Central memory CD8-positive, alpha-beta T cell (primary cell): ENCODE measurements at regions not wholly inside any gene's neighbourhood (a gene's known extent, or its start where the extent isn't known, plus 50 kb on each side); places are given as distances from the start of the nearest gene placed in this dataset.

Experiments
- ATAC-seq: fragments of 150-1000 bp; cut with Tn5 transposase; replicated peaks from 2 replicates; pipeline ENCODE4 v1.10.0; 2022; ENCODE audit warnings: mild to moderate bottlenecking, moderate FRiP score, moderate number of reproducible peaks; ENCODE audit not compliant: poor library complexity, severe bottlenecking; ENCODE audit errors: extremely low read depth
- DNase-seq, 2 donors: peaks; one replicate each; pipeline ENCODE4 v3.0.0; 2021; ENCODE audit warnings: low spot score in 2 of 2
- H3K27ac Mint-ChIP-seq: one replicate; pipeline ENCODE4 v1.8.0; 2022; ENCODE audit warnings: low read depth, mild to moderate bottlenecking, moderate library complexity, mixed read lengths
- H3K27me3 Mint-ChIP-seq: one replicate; pipeline ENCODE4 v1.8.0; 2022; ENCODE audit warnings: mixed read lengths
- H3K36me3 Mint-ChIP-seq: one replicate; pipeline ENCODE4 v1.8.0; 2022; ENCODE audit warnings: mild to moderate bottlenecking, moderate library complexity, mixed read lengths; ENCODE audit not compliant: insufficient read depth
- H3K4me1 Mint-ChIP-seq: one replicate; pipeline ENCODE4 v1.8.0; 2022; ENCODE audit warnings: mixed read lengths
- H3K4me3 Mint-ChIP-seq: one replicate; pipeline ENCODE4 v1.8.0; 2022; ENCODE audit warnings: mild to moderate bottlenecking, moderate library complexity, mixed read lengths
- H3K9me3 Mint-ChIP-seq: one replicate; pipeline ENCODE4 v1.8.0; 2022; ENCODE audit warnings: mixed read lengths

DNA sequence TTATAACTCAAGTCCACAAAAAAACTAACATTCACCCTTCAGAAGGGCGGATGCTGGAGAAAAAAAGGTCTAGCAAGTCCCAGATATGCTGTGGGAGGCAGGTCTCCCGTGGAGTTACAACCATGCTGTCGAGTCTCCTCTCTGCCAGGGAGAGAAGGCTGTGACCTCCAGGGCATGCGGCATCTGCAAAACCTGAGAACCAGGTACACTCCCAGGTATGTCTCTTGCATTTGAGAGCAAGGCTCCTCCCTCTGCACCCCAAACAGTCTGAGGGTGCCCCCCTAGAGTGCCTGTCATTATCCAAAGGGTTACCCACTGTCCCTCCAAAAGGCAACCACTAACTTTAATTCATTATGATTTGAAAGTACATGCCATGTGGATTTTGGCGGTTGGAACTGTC, 134.0 kb downstream of the IRX2 start:
- Mint-ChIP-seq H3K9me3 (peaks cover 8% of the 10 kb centered on the region), H3K27me3 (no peaks in the 10 kb centered on the region), H3K36me3 (no peaks in the 10 kb centered on the region), H3K4me3 (no peak overlapping the region), H3K27ac (no peak overlapping the region), H3K4me1 (no peaks in the 10 kb centered on the region)
- ATAC-seq (no peak), DNase-seq (no peak)

DNA sequence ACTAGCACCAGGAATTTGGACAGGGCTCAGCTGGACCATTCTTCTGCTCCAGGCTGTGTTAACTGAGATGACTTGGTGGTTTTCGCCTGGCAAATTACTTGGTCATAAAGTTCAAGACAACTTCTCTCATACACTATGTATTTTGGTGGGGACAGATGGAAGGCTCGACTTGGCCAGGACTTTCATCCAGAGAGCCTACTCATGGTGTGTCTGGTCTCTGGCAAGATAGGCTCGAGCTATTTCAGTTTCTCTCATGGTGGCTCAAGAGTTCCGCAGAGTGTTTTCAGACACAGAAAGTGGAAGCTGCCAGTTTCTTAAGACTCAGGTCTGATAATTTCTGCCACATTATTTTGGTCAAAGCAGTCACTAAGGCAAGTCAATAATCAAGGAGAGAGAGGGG, 135.6 kb downstream of the IRX2 start:
- H3K9me3 Mint-ChIP-seq: peaks cover 8% of the 10 kb centered on the region
- H3K4me1 Mint-ChIP-seq: no peaks in the 10 kb centered on the region
- no peak for ATAC-seq
- H3K27ac Mint-ChIP-seq: no peak overlapping the region
- no peak for DNase-seq
- no peak overlapping the region for H3K4me3 Mint-ChIP-seq
- H3K36me3 Mint-ChIP-seq: no peaks in the 10 kb centered on the region
- no peaks in the 10 kb centered on the region for H3K27me3 Mint-ChIP-seq

- Mint-ChIP-seq H3K9me3 (peaks cover 8% of the 10 kb centered on the region), H3K36me3 (no peaks in the 10 kb centered on the region), H3K27ac (no peak overlapping the region), H3K4me3 (no peak overlapping the region), H3K27me3 (no peaks in the 10 kb centered on the region), H3K4me1 (no peaks in the 10 kb centered on the region)
- ATAC-seq (no peak), DNase-seq (no peak)
These were observed 136.9 kb downstream of the IRX2 start for GRCh38 chr5:2614571-2614970.

GRCh38 chr5:2611659-2612058, 139.8 kb downstream of the IRX2 start:
- peaks cover 17% of the 10 kb centered on the region for H3K9me3 Mint-ChIP-seq
- no peaks in the 10 kb centered on the region for H3K36me3 Mint-ChIP-seq
- no peak for ATAC-seq
- no peak overlapping the region for H3K27ac Mint-ChIP-seq
- H3K4me1 Mint-ChIP-seq: no peaks in the 10 kb centered on the region
- H3K4me3 Mint-ChIP-seq: no peak overlapping the region
- DNase-seq: no peak
- no peaks in the 10 kb centered on the region for H3K27me3 Mint-ChIP-seq

DNA sequence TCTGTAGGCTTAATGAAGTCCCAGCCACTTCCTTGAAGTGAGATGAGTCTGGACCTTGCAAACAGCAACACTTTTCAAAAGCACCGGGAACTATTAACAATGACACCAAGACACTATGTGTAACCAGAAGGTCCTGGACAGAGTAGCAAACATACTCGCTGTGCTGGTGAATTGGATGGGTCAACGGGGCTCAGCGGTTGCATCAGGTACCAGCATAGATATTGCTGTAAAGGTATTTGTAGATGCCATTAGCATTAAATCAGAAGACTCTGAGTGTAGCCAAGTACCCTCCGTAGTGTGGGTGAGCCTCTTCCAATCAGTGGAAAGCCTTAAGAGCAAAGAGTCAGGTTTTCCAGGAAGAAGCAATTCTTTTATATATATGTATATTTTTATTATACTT, 140.5 kb downstream of the IRX2 start:
- no peaks in the 10 kb centered on the region for H3K27me3 Mint-ChIP-seq
- H3K4me1 Mint-ChIP-seq: no peaks in the 10 kb centered on the region
- H3K27ac Mint-ChIP-seq: no peak overlapping the region
- H3K9me3 Mint-ChIP-seq: peaks cover 17% of the 10 kb centered on the region
- no peak for ATAC-seq
- H3K4me3 Mint-ChIP-seq: no peak overlapping the region
- no peaks in the 10 kb centered on the region for H3K36me3 Mint-ChIP-seq
- DNase-seq: no peak

DNA sequence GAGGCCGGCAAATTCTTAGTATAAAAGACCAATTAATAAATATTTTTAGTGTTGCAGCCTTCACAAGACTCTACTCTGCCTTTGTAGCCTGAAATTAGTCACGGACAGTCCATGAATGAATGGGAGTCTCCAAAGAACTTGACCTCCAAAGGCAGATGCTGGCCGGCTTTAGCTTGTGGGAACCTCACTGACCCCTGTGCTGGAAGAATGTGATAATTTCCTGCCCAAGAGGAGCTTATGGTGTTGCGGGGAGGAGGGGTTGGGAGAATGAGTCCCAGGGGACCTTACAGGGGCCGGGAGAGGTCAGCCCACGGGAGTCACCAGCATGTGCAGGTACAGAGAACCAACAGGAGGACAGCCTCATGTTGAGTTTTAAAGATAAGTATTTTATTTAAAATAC, 143.1 kb downstream of the IRX2 start:
- no peak overlapping the region for H3K4me3 Mint-ChIP-seq
- no peaks in the 10 kb centered on the region for H3K36me3 Mint-ChIP-seq
- H3K9me3 Mint-ChIP-seq: peaks cover 14% of the 10 kb centered on the region
- ATAC-seq (no peak), DNase-seq (no peak)
- H3K27me3 Mint-ChIP-seq: no peaks in the 10 kb centered on the region
- no peak overlapping the region for H3K27ac Mint-ChIP-seq
- H3K4me1 Mint-ChIP-seq: no peaks in the 10 kb centered on the region

- ATAC-seq: no peak
- no peaks in the 10 kb centered on the region for H3K36me3 Mint-ChIP-seq
- no peak for DNase-seq
- H3K27ac Mint-ChIP-seq: no peak overlapping the region
- no peaks in the 10 kb centered on the region for H3K27me3 Mint-ChIP-seq
- peaks cover 10% of the 10 kb centered on the region for H3K9me3 Mint-ChIP-seq
- H3K4me1 Mint-ChIP-seq: no peaks in the 10 kb centered on the region
- no peak overlapping the region for H3K4me3 Mint-ChIP-seq
These were observed 143.9 kb downstream of the IRX2 start for GRCh38 chr5:2607598-2607997.

DNA sequence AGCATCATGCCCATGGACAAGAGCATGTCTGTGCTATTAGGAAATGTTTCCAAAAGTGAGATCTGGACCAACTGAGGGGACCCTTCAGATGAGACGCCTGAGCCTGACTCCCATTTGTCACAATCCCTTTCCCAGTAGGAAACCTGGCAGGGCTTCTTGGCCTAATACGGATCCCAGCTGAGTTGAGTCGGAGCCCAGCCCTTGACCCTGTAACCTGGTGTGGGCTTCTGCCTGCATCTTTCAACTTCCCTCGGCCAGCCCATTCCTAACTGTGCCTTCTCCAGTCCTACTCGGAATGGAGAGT, 148.3 kb downstream of the IRX2 start:
- DNase-seq (no peak), ATAC-seq (no peak)
- no peak overlapping the region for H3K4me3 Mint-ChIP-seq
- no peaks in the 10 kb centered on the region for H3K27me3 Mint-ChIP-seq
- peaks cover 4% of the 10 kb centered on the region for H3K9me3 Mint-ChIP-seq
- H3K4me1 Mint-ChIP-seq: no peaks in the 10 kb centered on the region
- H3K27ac Mint-ChIP-seq: no peak overlapping the region
- H3K36me3 Mint-ChIP-seq: no peaks in the 10 kb centered on the region

DNA sequence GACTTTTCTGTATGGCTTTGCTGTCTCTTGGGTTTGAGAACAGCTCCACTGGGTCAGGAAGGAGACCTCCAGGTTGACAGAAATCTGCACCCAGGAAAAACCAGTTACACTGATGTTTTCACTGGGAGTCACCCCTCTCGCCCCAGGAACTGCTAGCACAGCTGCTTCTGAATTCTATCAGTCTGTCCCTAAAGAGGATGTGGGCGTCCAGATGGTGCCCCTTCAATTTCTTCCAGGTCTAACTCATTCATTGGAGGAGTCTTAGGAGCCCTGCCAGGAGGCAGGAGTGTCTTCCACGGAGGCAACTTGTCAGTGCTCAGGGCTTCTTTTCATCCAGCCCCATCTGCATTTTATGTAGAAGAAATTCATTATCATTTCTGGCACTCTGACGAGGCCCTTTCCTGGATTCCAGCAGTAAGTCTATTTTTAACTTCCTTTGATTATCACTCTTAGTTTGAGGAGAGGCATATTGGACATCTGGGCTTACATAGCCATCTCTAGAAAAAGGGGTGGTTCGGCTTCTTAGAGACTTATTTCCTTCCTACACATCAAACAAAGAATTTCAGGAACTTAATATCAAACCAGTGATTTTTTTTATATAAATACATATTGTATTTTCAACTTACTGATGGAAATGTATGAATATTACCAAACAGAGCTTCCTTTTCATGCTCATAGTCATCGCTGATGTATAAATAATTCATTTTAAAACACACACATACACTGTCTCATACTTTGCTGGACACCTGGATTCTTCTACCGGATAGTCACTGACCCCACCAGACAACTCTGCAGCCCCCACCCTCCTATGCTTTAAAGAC, 148.8 kb downstream of the IRX2 start:
- Mint-ChIP-seq H3K36me3 (no peaks in the 10 kb centered on the region), H3K4me3 (no peak overlapping the region), H3K9me3 (peaks cover 3% of the 10 kb centered on the region), H3K4me1 (no peaks in the 10 kb centered on the region), H3K27me3 (no peaks in the 10 kb centered on the region), H3K27ac (no peak overlapping the region)
- ATAC-seq (no peak), DNase-seq (no peak)

- Mint-ChIP-seq H3K36me3 (no peaks in the 10 kb centered on the region), H3K4me3 (no peak overlapping the region), H3K27me3 (no peaks in the 10 kb centered on the region), H3K27ac (no peak overlapping the region), H3K9me3 (no peaks in the 10 kb centered on the region), H3K4me1 (no peaks in the 10 kb centered on the region)
- ATAC-seq (no peak), DNase-seq (no peak)
These were observed 153.0 kb downstream of the IRX2 start for GRCh38 chr5:2598503-2598902.

GRCh38 chr5:2594701-2595100, 156.8 kb downstream of the IRX2 start:
- no peak for ATAC-seq
- no peak for DNase-seq
- Mint-ChIP-seq H3K27me3 (no peaks in the 10 kb centered on the region), H3K9me3 (no peaks in the 10 kb centered on the region), H3K36me3 (no peaks in the 10 kb centered on the region), H3K4me3 (no peak overlapping the region), H3K4me1 (no peaks in the 10 kb centered on the region), H3K27ac (no peak overlapping the region)

- Mint-ChIP-seq H3K4me1 (no peaks in the 10 kb centered on the region), H3K27ac (no peak overlapping the region), H3K4me3 (no peak overlapping the region), H3K36me3 (no peaks in the 10 kb centered on the region), H3K27me3 (no peaks in the 10 kb centered on the region), H3K9me3 (no peaks in the 10 kb centered on the region)
- ATAC-seq (no peak), DNase-seq (no peak)
These were observed 158.7 kb downstream of the IRX2 start for GRCh38 chr5:2592766-2593165.

GRCh38 chr5:2591777-2592453, 159.6 kb downstream of the IRX2 start:
- no peaks in the 10 kb centered on the region for H3K27me3 Mint-ChIP-seq
- DNase-seq (no peak), ATAC-seq (no peak)
- H3K4me3 Mint-ChIP-seq: no peak overlapping the region
- no peak overlapping the region for H3K27ac Mint-ChIP-seq
- no peaks in the 10 kb centered on the region for H3K4me1 Mint-ChIP-seq
- H3K36me3 Mint-ChIP-seq: no peaks in the 10 kb centered on the region
- H3K9me3 Mint-ChIP-seq: no peaks in the 10 kb centered on the region
